Heart right ventricle (tissue), 16 donors: ENCODE measurements at regions not wholly inside any gene's neighbourhood (a gene's known extent, or its start where the extent isn't known, plus 50 kb on each side); places are given as distances from the start of the nearest gene placed in this dataset.

ENCODE experiments used
- ATAC-seq, 8 donors: fragments of 200-7000 bp; cut with Tn5 transposase; one replicate each; pipeline ENCODE4 v1.9.1; 2020; ENCODE audit warnings: mild to moderate bottlenecking in 8 of 8, moderate library complexity in 8 of 8, moderate number of reproducible peaks in 1 of 8
- DNase-seq, 2 donors: peaks; one replicate each; pipeline ENCODE4 v3.0.0-alpha.2; 2020
- H3K27ac ChIP-seq, 10 donors: fragments of 200-600 bp; sonication (generic) in 2 of 10; one replicate each; pipeline versions ENCODE4 v1.5.0 to v1.8.0; 2020 to 2022; ENCODE audit warnings: mild to moderate bottlenecking in 3 of 10
- H3K27me3 ChIP-seq, 7 donors: fragments of 200-600 bp; one replicate each; pipeline ENCODE4 v1.8.0; 2021 to 2022; ENCODE audit warnings: mild to moderate bottlenecking in 2 of 7
- H3K36me3 ChIP-seq, 9 donors: fragments of 200-600 bp; sonication (generic) in 1 of 9; one replicate each; pipeline versions ENCODE4 v1.5.0 to v1.8.0; 2020 to 2022; ENCODE audit warnings: mild to moderate bottlenecking in 2 of 9
- H3K4me1 ChIP-seq, 9 donors: fragments of 200-600 bp; sonication (generic) in 1 of 9; one replicate each; pipeline versions ENCODE4 v1.5.0 to v1.8.0; 2020 to 2022; ENCODE audit warnings: mild to moderate bottlenecking in 4 of 9
- H3K4me3 ChIP-seq, 10 donors: fragments of 200-600 bp; sonication (generic) in 2 of 10; one replicate each; pipeline versions ENCODE4 v1.5.0 to v1.8.0; 2020 to 2022; ENCODE audit warnings: mild to moderate bottlenecking in 7 of 10, moderate library complexity in 2 of 10
- H3K9me3 ChIP-seq, 11 donors: fragments of 200-600 bp in 10 of 11; sonication (generic) in 2 of 11; one replicate each; pipeline versions ENCODE4 v1.5.0 to v1.8.0; 2013 to 2022; ENCODE audit warnings: mild to moderate bottlenecking in 2 of 11, control low read depth in 1 of 11, moderate library complexity in 1 of 11
- WGBS, 2 donors: extraction: QIAGEN DNeasy Blood & Tissue Kit; methylation state at CpG; one replicate each; pipeline ENCODE4 v1.1.7; 2013; ENCODE audit warnings: inconsistent platforms in 1 of 2; 5-methylcytosine and 5-hydroxymethylcytosine counted together
- intact Hi-C, 10 donors: fragments of 100-400 bp; cut with DNase I; formaldehyde crosslinking; loops; one replicate each; pipeline versions ENCODE4 v1.11.1 to v1.14.2; 2022
- TF ChIP-seq, protein P1 (sequence below), 9 donors: fragments of 200-600 bp; sonication (generic) in 2 of 9; IDR thresholded peaks; one replicate each; pipeline versions ENCODE4 v1.5.0 to v1.8.0; 2021 to 2022; ENCODE audit warnings: antibody characterized with exemption in 9 of 9, mild to moderate bottlenecking in 5 of 9, moderate library complexity in 1 of 9
- donor health status: Arrhythmogenic right ventricular cardiomyopathy.
- donor health status: ischemic (EF 13 %, LVEDD 7.1; RV severe dilation, severe dysfunction).
- donor health status: healthy with polysubstance abuse.
- donor health status: DM: no; HTN: yes; CAD: no.
- donor health status: DM: no; HTN: no; CAD: no.
- donor health status: ischemic (EF 25% LVEDD 6.9; RV normal size, moderate dysfunction).
- donor health status: ischemic (EF 25% LVEDD 5.7; RV mildly dilated, moderate dysfunction).
- donor health status: healthy.
- donor health status: DM: yes; HTN: yes; CAD: no.
- donor health status: Ischemic cardiomyopathy.
- donor health status: ischemic (EF 35%, LVEDD 5.7; RV mildly dilated, moderate dysfunction).
- donor health status: nonischemic (EF 11% LVEDD 7.7; RV severe dilation, severe dysfunction).
- donor health status: DM: yes; HTN: yes; CAD: no.
- donor health status: PGD.
- donor health status: ischemic (EF 29% LVEDD 5.4; RV normal size, mild dysfunction).
- donor health status: nonischemic (EF 23%, LVEDD 6.1; RV moderate dilation, normal function).

- ATAC-seq (no peak), DNase-seq (no peak)
- Histone ChIP-seq H3K27me3 (no peaks in the 10 kb centered on the region), H3K9me3 (no peaks in the 10 kb centered on the region), H3K27ac (no peak overlapping the region), H3K4me1 (no peaks in the 10 kb centered on the region), H3K4me3 (no peak overlapping the region), H3K36me3 (no peaks in the 10 kb centered on the region)
- 25 to 64% methylated on average over 1 of the region's 1 CpG for WGBS, 2 donors
- intact Hi-C loops: loop anchor here in 1 of 10 donors (1.0 kb wide), 1 partner anchor 26 kb away; no protein-coding TSS in a partner anchor
- TF ChIP-seq, protein P1, sequence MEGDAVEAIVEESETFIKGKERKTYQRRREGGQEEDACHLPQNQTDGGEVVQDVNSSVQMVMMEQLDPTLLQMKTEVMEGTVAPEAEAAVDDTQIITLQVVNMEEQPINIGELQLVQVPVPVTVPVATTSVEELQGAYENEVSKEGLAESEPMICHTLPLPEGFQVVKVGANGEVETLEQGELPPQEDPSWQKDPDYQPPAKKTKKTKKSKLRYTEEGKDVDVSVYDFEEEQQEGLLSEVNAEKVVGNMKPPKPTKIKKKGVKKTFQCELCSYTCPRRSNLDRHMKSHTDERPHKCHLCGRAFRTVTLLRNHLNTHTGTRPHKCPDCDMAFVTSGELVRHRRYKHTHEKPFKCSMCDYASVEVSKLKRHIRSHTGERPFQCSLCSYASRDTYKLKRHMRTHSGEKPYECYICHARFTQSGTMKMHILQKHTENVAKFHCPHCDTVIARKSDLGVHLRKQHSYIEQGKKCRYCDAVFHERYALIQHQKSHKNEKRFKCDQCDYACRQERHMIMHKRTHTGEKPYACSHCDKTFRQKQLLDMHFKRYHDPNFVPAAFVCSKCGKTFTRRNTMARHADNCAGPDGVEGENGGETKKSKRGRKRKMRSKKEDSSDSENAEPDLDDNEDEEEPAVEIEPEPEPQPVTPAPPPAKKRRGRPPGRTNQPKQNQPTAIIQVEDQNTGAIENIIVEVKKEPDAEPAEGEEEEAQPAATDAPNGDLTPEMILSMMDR (IDR thresholded peaks at IDR 0.05): no peak
Measured at GRCh38 chr4:130712038-130712437, 1616.1 kb downstream of the C4orf33 start.

GRCh38 chr4:130714006-130714405 lies 1618.1 kb downstream of the C4orf33 start:
- H3K4me3 ChIP-seq: no peak overlapping the region
- no peaks in the 10 kb centered on the region for H3K36me3 ChIP-seq
- no peaks in the 10 kb centered on the region for H3K27me3 ChIP-seq
- WGBS, 2 donors: 52 to 100% methylated on average over 1 of the region's 1 CpG
- DNase-seq (no peak), ATAC-seq (no peak)
- intact Hi-C loops: no loop called here
- no peak overlapping the region for H3K27ac ChIP-seq
- TF ChIP-seq, protein P1 (IDR thresholded peaks at IDR 0.05): no peak
- H3K9me3 ChIP-seq: no peaks in the 10 kb centered on the region
- H3K4me1 ChIP-seq: no peaks in the 10 kb centered on the region

GRCh38 chr4:130722361-130722760 lies 1626.4 kb downstream of the C4orf33 start:
- Histone ChIP-seq H3K4me3 (no peak overlapping the region), H3K27me3 (no peaks in the 10 kb centered on the region), H3K27ac (no peak overlapping the region), H3K9me3 (no peaks in the 10 kb centered on the region), H3K36me3 (no peaks in the 10 kb centered on the region), H3K4me1 (no peaks in the 10 kb centered on the region)
- intact Hi-C loops: no loop called here
- TF ChIP-seq, protein P1 (IDR thresholded peaks at IDR 0.05): no peak
- DNase-seq: no peak
- ATAC-seq: no peak

DNA sequence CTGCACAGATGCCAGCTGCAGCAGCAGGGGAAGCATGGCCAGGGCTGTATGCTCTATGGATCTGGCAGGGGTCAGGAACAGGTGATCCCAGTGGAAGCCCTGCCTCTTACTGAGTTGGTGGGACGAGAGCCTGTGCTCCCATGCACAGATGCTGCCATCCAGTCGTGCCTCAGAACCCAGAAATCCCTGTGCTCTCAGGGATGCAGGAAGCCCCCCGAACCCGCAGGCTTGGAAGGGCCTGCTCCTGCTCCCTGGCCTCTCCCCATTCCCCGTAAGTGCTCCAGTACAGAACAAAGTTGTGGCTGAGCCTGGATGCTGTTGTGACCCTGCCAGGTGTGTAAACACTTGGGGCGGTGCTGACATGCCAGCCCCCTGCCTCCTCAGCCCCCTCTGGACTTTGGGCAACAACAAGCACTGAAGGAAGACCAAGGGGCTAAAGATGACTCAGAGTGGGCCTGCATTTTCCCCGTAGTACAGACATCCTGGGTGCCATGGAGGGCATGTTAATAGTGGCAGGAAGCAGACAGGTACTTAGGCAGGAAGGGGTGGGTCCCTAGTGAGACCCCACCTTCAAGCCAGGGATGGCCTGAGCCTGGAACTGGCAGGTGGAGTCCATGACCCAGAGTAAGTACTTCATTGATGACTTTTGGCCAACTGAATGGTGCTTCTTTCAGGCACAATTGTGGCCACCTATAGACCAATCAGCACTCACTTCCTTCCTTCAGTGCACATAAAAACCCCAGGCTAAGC lies 1640.7 kb downstream of the C4orf33 start:
- DNase-seq (no peak), ATAC-seq (no peak)
- no peak overlapping the region for H3K27ac ChIP-seq
- TF ChIP-seq, protein P1 (IDR thresholded peaks at IDR 0.05): no peak
- no peaks in the 10 kb centered on the region for H3K36me3 ChIP-seq
- H3K27me3 ChIP-seq: no peaks in the 10 kb centered on the region
- no peaks in the 10 kb centered on the region for H3K4me1 ChIP-seq
- H3K4me3 ChIP-seq: no peak overlapping the region
- H3K9me3 ChIP-seq: peaks cover 0 to 22% (median 0%) of the 10 kb centered on the region in 11 donors
- 69 to 75% methylated on average over 7 of the region's 7 CpGs for WGBS, 2 donors
- intact Hi-C loops: no loop called here
